DMS79 (cell line): ENCODE measurements at regions not wholly inside any gene's neighbourhood (a gene's known extent, or its start where the extent isn't known, plus 50 kb on each side); places are given as distances from the start of the nearest gene placed in this dataset.
A peak's percentile ranks its signal among the peaks of the same experiment; 100 is the strongest.
"Not testable (repeated sequence)": the region's sequence is repeated elsewhere in the genome, so short reads cannot be mapped to it uniquely, and the experiment has no call there.

Experiments used
- DNase-seq: peaks from one replicate; lab custom pipeline; 2025; lab: John Stamatoyannopoulos, UW

DNA sequence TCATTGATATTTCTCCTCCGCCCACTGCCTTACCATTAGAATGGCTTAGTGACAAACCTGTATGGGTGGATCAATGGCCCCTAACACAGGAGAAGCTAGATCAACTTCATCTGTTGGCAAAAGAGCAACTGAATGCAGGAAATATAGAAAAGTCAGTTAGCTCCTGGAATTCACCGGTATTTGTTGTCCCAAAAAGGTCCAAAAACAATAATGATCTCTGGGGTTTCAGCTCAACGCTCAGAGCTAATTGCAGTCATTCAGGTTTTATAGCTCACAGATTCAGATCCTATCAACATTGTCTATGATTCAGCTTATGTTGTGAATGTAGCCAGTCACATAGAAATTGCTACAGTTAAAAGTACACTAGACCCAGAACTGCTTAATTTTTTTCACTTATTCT is 124.0 kb upstream of the ZCCHC13 start:
- DNase-seq = no peak

DNA sequence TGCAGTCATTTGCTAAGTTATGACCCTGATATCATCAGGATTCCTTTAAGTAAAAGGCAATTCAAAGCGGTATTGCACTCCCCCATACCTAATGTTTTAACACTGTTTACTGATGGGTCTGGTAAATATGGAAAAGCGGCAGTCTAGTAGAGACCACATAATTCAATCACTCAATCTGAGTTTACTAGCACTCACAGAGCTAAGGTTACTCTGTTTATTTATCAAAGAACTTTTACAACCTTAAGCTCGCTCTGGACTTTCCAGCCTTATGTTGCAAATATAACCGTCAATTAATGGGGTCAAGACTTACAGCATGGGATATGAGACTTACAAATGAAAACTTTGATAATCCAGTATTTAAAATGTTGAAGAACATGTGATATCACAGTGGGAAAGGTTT is 124.5 kb upstream of the ZCCHC13 start:
- no peak for DNase-seq

DNA sequence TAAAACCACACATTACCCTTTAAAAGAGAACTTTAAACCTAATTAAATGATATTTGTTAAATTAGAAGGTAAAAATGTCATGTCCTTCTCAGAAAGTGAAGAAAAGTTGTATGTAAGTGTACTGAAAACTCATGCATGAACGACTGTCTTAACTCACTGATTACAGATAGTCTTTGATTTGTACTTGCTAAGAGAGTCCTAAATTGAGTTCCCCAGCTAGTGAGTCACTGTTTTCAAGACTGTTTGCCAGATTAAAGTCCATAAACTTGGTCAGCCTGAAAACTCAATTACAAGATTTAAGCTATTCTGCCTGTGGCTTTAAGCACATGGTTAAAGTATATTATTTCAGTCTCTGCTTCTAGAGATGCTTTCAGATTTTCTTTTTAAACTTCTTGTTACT is 124.9 kb upstream of the ZCCHC13 start:
- DNase-seq = no peak

GRCh38 chrX:74178536-74178935 is 125.4 kb upstream of the ZCCHC13 start:
- DNase-seq = no peak

GRCh38 chrX:74171465-74171864 is 132.5 kb upstream of the ZCCHC13 start:
- DNase-seq = no peak

GRCh38 chrX:74162199-74162598 is 141.8 kb upstream of the ZCCHC13 start:
- no peak for DNase-seq

DNA sequence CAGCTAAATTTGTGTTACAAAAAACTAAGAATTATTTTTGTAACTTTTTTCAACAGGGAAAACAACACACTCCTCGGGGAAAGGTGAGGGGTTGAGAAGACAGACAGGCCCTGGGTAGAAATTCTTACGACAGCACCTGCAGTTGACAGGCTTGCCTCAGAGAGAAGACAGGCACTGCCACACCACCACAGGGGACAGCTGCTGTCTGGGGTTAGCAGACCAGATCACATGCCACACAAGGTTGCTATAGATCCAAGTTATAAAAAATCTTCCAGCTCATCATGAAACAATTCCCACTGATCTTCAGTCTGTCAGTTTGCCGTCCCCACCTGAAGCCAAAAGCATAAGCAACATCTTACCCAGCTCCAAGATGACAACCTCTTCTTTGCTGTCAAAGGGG is 143.2 kb upstream of the ZCCHC13 start:
- no peak for DNase-seq

GRCh38 chrX:74160358-74160757 is 143.6 kb upstream of the ZCCHC13 start:
- no peak for DNase-seq

- DNase-seq = no peak
Observed at GRCh38 chrX:74147439-74147838, 156.5 kb upstream of the ZCCHC13 start.

DNA sequence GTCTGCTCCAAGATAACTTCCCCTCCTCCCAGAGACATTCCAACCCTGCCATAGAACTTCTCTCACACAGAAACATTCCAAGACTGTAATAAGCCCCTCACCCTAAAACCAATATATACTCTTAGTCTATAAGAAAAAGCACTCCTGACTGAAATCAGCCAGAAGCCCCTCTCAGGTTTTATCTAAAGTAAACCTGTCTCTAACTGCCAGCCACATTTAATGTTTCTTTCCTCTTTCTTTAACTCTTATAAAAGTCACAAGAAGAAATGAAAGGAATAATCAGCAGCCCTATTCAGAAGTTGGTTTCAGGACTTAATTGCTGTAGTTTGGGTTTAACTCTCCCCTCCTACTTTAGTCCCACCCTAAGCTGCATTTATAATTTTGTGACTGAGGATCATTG is 165.0 kb upstream of the ZCCHC13 start:
- no peak for DNase-seq

- DNase-seq = peak; percentile 0
Observed at GRCh38 chrX:74133156-74133796, 170.7 kb upstream of the ZCCHC13 start.

DNA sequence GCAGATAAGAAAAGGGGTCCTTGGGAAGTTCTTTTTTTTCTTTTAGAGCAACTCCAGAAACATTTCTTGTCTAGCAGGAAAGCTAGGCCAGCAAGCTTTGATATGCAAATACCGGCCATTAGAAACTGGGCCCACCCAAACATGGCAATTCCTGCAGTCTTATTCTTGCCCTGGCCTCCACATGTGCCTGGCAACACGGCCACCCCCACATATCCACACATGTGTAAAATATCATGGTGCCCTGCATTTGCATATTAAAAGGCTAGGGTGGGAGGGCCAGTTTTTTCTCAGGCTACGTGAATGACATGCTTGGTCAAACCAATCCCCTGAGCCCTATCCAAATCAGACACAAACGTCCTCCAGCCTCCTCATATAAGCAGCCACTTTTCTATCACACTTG is 171.7 kb upstream of the ZCCHC13 start:
- no peak for DNase-seq

- no peak for DNase-seq
Observed at GRCh38 chrX:74119016-74119910, 184.7 kb upstream of the ZCCHC13 start.

DNA sequence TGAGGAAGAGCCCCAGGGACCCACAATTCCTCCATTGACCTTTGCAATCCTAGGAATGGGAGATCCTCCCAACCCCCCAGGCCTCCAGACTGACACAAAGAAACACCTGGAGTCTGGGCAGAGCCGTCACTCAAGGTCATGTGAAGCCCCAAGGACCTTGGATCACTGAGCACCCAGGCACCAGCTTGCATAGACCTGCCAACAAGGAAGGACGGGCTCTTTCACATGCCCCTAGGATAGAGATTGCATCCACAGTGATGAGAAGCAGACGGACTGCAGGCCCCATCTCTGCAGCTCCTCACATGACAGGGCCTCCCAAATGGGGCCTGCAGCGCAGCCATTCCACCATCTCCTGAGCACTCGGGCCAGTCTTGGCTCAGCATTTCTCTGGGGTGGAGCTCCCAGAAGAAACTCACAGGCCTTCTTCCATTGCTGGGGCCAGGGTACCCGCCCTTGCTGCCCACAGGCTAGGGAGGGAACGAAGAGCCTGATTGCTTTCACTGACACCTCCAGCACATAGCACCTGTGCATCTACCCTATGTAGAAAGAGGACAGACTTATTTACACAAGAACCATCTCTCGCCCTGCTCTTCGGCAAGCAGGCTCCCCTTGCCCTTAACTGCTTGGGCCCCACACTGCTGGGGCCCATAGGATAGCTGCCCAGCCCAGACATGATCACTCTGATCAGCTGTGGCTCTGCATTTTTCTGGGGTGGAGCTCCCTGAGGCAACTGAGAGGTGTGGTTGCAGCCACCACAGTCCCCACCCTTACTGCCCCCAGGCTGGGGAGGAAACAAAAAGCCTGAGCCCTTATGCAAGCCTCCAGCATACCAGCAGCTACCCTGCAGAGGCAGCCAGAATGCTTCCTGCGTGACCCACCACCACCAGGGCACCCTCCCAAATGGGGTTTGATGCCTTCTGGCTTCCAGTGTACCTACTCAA is 185.7 kb upstream of the ZCCHC13 start:
- DNase-seq = no peak

DNA sequence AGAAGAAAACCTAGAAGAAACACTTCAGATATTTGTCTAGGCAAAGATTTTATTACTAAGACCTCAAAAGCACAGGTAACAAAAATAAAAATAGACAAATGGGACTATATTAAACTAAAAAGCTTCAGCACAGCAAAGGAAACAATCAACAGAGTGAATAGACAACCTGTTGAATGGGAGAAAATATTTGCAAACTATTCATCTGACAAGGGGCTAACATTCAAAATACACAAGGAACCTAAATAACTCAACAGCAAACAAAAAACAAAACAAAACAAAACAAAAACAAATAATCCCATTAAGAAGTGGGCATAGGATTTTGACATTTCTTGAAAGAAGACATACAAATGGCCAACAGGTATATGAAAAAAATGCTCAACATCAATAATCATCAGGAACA is 192.7 kb upstream of the ZCCHC13 start:
- no peak for DNase-seq

DNA sequence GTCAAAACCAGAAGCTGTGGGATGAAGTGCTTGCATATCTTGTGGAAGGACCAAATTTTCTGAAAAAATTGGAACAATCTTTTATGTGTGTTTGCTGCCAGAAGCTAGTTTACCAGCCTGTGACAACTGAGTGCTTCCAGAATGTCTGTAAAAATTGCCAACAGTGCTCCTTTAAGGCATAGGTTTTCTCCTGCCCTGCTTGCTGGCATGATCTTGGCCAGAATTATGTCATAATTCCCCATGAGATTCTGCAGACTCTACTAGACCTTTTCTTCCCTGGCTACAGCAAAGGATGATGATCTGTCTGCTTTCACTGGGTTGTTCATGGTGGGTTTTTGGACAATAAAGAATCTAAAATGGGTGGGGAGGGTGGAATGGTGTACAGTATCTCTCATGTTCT is 196.3 kb upstream of the ZCCHC13 start:
- no peak for DNase-seq

GRCh38 chrX:74104356-74105015 is 199.5 kb upstream of the ZCCHC13 start:
- no peak for DNase-seq

DNA sequence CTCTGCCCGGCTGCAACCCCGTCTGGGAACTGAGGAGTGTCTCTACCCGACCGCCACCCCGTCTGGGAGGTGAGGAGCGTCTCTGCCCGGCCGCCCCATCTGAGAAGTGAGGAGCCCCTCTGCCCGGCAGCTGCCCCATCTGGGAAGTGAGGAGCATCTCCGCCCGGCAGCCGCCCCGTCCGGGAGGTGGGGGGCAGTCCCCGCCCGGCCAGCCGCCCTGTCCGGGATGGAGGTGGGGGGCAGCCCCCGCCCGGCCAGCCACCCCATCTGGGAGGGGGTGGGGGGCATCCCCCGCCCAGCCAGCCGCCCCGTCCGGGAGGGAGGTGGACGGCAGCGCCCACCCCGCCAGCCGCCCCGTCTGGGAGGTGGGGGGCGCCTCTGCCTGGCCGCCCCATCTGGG is 205.6 kb upstream of the ZCCHC13 start:
- DNase-seq = not testable (repeated sequence)

GRCh38 chrX:74090049-74090448 is 213.9 kb upstream of the ZCCHC13 start:
- no peak for DNase-seq

GRCh38 chrX:74085642-74086236 is 218.2 kb upstream of the ZCCHC13 start:
- no peak for DNase-seq

DNA sequence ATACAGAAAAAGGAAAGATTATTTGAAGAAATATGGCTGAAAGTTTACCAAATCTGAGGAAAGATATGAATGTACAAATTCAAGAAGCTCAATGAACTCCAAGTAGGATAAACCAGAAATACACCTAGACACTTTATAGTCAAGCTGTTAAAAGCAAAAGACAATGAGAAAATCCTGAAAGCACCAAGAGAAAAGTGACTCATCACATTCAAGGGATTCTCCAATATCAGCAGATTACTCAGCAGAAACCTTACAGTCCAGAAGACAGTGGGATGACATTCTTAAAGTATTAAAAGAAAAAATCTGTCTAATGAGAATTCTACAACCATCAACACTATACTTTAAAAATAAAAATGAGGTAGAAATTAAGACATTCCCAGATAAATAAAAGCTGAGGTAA is 223.8 kb upstream of the ZCCHC13 start:
- DNase-seq = no peak
